Suppressor macrophage (primary cell): ENCODE measurements at regions not wholly inside any gene's neighbourhood (a gene's known extent, or its start where the extent isn't known, plus 50 kb on each side); places are given as distances from the start of the nearest gene placed in this dataset.
A peak's percentile ranks its signal among the peaks of the same experiment; 100 is the strongest.

Experiments used
- DNase-seq, 4 experiments: peaks; one replicate each; pipeline ENCODE4 v3.0.0-alpha.2; 2020 to 2022

GRCh38 chr2:145739681-145740080 lies 1219.8 kb upstream of the ZEB2 start:
- peak in 2 of 4 experiments; percentile 18 to 35 for DNase-seq

- DNase-seq, result no peak
These were observed 1217.0 kb upstream of the ZEB2 start for GRCh38 chr2:145736871-145737270.

- no peak for DNase-seq
These were observed 1211.5 kb upstream of the ZEB2 start for GRCh38 chr2:145731467-145731866.

- DNase-seq, result no peak
These were observed 1210.3 kb upstream of the ZEB2 start for GRCh38 chr2:145729993-145730770.

GRCh38 chr2:145729481-145729880 lies 1209.6 kb upstream of the ZEB2 start:
- DNase-seq, result no peak

GRCh38 chr2:145728511-145728910 lies 1208.6 kb upstream of the ZEB2 start:
- DNase-seq, result no peak

GRCh38 chr2:145725876-145726275 lies 1206.0 kb upstream of the ZEB2 start:
- DNase-seq, result no peak

GRCh38 chr2:145724311-145724898 lies 1204.5 kb upstream of the ZEB2 start:
- no peak for DNase-seq

- DNase-seq, result no peak
These were observed 1204.0 kb upstream of the ZEB2 start for GRCh38 chr2:145723872-145724271.

- no peak for DNase-seq
These were observed 1201.8 kb upstream of the ZEB2 start for GRCh38 chr2:145721681-145722080.

GRCh38 chr2:145715601-145716000 lies 1195.7 kb upstream of the ZEB2 start:
- no peak for DNase-seq

GRCh38 chr2:145710303-145710702 lies 1190.4 kb upstream of the ZEB2 start:
- no peak for DNase-seq

GRCh38 chr2:145702305-145702704 lies 1182.4 kb upstream of the ZEB2 start:
- no peak for DNase-seq

- peak; percentile 69 to 92 (median 76) for DNase-seq
These were observed 1173.1 kb upstream of the ZEB2 start for GRCh38 chr2:145692971-145693478.

- DNase-seq, result no peak
These were observed 1171.7 kb upstream of the ZEB2 start for GRCh38 chr2:145691659-145692058.

- DNase-seq, result no peak
These were observed 1170.4 kb upstream of the ZEB2 start for GRCh38 chr2:145690183-145690778.

GRCh38 chr2:145689277-145689676 lies 1169.4 kb upstream of the ZEB2 start:
- no peak for DNase-seq

- no peak for DNase-seq
These were observed 1168.2 kb upstream of the ZEB2 start for GRCh38 chr2:145688156-145688555.

GRCh38 chr2:145687442-145688134 lies 1167.7 kb upstream of the ZEB2 start:
- peak; percentile 15 to 68 (median 54) for DNase-seq

GRCh38 chr2:145685383-145686050 lies 1165.6 kb upstream of the ZEB2 start:
- no peak for DNase-seq

GRCh38 chr2:145682546-145683157 lies 1162.7 kb upstream of the ZEB2 start:
- DNase-seq, result peak; percentile 44 to 81 (median 63)

GRCh38 chr2:145680276-145680675 lies 1160.4 kb upstream of the ZEB2 start:
- DNase-seq, result no peak
